ENCODE measurements at regions not wholly inside any gene's neighbourhood (a gene's known extent, or its start where the extent isn't known, plus 50 kb on each side); places are given as distances from the start of the nearest gene placed in this dataset.
"Not testable (repeated sequence)": the region's sequence is repeated elsewhere in the genome, so short reads cannot be mapped to it uniquely, and the experiment has no call there.

DNA sequence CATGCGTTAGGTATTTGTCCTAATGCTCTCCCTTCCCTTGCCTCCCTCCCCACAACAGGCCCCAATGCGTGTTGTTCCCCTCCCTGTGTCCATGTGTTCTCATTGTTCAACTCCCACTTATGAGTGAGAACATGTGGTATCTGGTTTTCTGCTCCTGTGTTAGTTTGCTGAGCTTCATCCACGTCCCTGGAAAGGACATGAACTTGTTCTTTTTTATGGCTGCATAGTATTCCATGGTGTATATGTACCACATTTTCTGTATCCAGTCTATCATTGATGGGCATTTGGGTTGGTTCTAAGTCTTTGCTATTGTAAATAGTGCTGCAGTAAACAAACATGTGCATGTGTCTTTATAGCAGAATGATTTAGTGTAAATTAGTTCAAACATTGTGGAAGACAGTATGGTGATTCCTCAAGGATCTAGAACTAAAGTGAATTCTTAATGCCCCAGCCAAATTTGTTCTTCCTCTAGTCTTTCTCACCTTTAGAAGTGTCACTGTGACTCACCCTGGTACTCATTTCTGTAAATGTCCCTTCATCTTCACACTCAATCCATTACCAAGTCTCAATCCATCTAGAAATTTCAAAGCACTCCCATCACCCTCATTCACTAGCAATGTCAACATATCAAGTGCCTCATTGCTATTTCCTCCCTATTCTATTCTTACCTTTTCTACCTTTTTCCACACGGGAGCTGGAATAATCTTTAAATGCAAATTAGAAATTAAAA is 123.9 kb downstream of the MREG start:
- not testable (repeated sequence) for DNase-seq (ENCODE audit: low read depth)

DNA sequence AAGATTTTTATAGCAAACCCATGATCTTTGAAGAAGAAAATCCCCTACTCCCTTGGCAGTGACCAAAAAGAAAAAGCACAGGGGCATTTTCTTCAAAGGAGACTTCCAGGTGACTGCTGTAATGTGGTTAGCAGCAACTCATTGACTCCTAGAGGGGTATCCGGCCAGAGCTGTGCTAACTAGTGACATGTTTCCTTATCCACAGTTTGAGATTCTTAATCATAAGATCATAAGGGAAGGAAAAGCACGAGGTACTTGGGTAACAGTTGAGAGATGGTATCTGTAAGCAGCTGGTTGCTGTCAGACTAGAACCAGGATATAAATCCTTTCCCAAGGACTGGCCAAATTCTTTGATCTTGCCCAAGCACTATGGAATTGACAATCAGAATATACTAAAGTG is 124.7 kb downstream of the MREG start:
- no peak for DNase-seq (ENCODE audit: low read depth)

DNA sequence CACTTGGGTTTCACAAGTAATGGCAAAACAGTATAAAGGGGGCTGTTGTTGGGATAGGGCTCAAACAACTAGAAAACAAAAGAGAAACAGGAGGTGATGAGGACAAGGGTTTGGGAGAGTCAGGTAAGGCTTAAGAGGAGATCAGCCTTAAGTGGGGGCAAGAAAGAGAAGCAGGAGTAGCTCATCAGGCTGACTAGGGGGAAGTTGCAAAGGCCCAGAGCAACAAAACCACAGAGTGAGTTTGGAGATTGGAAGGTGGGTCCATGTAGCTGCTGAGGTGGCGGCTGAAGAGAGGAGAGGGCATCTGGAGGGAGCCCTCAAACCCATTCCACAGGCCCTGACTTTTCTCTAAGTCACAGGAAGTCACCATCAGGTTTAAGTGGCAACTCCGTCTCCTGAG is 126.0 kb downstream of the MREG start:
- DNase-seq (ENCODE audit: low read depth), result no peak

DNA sequence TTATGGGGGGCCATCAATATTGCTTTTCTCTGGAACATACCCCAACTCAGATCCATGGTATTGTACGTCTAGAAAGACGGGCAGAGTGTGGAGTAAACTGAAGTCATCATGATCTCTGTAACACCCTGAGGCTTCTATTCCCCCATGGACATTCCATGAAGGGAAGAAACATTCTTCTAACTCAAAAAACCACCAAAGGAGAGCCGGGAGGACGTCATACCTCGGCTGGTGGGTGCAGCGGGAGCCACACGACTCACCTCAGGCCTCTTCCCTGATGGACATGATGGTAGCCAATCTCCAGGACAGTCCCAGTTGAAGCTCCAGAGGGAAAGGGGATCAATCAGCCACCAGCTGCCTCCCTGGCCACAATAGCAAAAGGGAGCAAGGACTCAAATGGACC is 127.3 kb downstream of the MREG start:
- no peak for DNase-seq (ENCODE audit: low read depth)

DNA sequence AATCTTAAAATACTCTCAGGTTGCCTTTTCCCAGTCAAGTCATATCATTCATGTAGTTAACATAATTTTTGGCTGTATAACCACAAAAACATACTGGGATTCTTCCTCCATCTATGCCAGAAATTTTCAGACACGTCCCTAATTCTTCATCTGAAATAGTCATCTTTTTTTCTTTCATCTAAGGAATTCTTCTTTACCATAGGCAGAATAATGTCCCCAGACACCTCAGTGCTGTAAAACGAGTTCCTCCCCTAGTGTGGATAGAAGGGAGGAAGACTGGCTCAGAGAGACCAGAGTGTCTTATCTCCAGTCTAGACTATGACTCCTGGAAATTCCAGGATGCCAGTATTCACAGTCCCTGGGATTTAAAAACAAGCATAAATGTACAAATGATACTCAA is 127.8 kb downstream of the MREG start:
- no peak for DNase-seq (ENCODE audit: low read depth)

DNA sequence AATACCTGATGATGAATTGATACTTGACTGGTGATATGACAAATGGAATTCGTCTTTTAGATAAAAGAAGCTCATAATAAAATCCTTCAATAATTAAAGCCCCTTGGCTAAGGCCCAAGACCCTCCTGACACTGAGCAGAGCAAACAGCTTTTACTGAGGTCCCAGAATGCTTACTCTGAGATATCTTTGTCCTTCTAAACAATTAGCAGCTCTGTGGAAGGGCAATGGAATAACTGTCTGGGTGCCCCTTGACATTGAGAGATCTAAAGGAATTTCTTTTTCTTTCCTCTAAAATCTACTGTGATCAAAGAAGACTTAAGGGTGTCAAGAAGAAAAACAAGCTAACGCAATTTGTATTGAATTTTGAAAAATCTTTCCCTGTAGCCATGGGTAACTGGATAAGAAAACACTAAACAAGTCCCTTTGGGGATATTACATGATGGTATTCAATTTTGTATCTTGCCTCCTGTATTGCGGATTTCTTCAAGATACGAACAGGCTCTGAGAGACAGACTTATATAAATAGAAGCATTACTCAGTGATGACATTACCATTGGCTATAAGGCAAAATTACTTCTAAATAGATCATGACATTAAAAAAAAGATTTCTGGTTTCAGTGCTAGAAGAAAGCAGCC is 128.8 kb downstream of the MREG start:
- no peak for DNase-seq (ENCODE audit: low read depth)

DNA sequence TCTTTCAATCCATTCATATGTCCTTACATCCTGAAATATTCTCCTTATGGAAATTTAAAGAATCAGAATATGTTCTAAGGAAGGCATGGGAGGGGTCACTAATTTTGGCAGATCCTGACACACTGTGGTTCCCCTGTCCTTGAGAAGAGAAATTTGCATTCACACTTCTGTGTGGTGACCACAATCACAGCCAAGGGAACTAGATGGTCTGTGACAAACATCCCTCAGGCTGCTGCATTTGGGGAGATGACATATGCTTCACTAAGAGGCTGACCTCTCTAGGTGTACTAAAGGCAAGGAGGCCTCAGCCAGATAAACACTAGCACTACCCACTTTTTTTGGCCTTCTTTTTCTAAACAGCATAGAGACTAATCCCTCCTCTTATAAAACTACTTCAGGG is 129.6 kb downstream of the MREG start:
- DNase-seq (ENCODE audit: low read depth), result no peak

DNA sequence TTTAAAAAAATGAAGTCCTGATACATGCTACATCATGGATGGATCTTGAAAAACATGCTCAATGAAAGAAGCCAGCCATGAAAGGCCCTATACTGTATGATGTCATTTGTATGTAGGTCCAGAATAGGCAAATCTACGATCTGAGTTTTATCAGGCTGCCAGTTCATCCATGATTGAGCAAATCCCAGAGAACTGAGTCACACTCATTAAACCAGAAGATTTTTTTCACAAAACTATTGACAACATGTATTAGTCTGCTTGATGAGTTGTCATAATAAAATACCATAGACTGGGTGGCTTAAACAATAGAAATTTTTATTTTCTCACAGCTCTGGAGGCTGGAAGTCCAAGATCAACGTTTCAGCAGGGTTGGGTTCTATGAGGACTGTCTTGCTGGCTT is 130.7 kb downstream of the MREG start:
- DNase-seq (ENCODE audit: low read depth), result no peak

DNA sequence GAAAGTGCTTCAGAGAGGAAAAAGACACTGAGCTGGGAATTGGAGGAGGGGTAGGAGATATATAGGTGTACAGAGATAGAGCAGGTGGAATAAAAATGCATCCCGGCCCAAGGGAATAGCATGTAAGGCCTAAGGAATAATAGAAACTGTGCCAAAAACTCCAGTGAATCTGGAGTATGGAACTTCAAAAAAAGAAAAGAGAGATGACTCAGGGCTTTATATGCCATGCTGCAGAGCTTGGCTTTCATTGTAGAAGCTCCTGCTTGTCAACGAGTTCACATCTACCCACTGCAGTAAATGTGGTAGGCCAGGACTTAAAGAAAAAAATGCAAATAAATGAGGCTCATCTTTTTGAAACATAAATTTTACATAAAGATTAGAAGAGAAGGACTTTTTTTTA is 131.8 kb downstream of the MREG start:
- no peak for DNase-seq (ENCODE audit: low read depth)

DNA sequence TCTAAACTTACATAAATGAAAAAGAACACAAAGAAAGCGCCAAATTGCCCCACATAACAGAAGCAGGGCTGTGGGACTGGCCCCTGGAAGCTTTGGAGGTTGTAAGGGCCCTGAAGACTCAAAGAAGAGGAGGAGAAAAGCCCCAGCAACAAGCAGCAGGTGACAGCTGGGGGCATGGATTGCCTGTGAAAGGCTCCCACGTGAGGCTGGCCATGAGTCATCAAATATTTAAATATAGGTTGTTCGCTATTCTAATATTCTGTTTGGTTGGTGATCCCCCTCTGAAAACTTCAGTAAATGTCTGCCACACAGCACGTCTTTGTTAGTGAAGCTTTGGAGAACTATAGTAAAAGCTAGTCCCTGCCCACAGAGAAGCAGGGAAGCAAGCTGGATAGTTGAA is 132.4 kb downstream of the MREG start:
- DNase-seq (ENCODE audit: low read depth), result no peak

DNA sequence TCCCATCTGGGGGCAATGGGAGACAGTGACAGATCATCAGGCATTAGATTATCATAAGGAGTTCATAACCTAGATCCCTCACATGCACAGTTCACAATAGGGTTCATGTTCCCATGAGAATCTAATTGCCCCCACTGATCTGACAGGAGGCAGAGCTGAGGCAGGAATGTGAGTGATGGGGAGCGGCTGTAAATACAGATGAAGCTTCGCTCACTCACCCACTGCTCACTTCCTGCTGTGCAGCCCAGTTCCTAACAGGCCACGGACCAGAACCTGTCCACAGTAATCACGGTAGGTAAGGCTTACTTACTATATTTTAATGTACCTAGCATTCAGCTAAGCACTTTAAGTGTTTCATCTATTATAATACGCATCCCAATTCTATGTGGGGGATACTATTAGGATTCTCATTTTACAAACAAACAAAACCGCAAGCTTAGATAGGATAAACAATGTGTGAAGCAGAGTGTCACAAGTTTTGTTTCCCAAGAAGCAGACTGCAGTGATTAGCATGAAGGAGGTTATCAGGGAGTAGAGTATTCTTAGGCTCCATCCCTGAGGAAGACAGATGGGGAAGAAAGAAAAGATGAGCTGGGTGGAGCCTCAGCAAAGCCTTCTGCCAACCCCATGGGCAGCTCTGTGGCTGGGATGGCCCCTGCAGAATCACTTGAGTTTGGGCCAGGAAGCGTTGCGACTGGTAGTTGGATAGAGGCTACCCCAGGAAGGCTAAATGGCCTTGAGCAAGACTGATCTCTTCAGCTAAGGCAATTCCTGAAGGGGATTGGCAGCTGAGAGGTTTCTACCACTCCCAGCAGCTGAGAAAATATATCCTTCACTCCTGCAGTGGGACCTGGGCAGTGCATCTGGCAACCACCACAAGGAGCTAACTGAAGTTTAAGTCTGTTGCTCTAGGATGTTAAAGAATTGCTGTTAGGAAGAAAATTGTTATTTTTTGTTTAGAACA is 133.1 kb downstream of the MREG start:
- DNase-seq (ENCODE audit: low read depth), result no peak

DNA sequence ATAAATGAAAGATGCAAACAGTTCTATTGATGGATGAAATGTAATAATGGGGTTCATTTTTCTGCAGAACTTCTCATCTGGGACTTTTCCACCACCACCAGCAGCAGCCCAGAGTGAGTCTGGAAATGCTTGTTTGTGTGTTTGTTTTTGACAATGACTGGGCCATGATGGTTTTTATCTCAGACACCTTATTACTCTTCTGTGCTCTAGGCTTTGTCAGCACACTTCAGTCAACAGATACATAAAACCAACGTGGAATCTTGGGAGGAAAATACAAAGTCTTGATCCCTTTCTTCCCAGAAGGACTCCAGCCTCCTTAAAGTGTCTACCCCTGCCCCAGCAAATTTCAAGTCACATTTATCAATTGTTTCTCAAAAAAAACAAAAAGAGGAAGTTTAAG is 134.0 kb downstream of the MREG start:
- DNase-seq (ENCODE audit: low read depth), result no peak

DNA sequence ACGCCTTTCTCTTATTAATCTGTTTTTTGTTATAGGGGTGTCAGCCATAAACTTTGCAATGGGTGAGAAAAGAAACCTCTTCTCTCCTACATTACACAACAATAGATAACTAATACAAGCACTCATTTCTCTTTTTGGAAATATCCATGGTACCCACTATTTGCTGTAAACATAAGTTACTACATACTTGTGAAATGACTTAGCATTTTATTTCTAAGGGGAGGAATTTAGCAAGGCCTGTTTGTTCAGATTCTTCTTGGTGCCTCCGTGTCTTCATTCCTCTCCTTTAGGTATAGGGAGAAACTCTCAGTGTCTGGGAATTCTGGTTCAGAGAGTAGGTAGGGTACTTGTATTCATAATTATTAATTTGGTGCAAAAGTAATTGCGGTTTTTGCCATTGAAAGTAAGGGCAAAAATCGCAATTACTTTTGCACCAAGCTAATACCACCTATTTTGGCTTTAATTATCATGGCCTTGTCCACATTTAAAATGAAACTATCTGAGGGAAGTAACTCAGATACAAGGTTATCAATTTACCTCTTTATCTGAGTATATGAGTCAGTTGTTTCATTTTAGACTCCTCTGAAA is 134.8 kb downstream of the MREG start:
- no peak for DNase-seq (ENCODE audit: low read depth)

DNA sequence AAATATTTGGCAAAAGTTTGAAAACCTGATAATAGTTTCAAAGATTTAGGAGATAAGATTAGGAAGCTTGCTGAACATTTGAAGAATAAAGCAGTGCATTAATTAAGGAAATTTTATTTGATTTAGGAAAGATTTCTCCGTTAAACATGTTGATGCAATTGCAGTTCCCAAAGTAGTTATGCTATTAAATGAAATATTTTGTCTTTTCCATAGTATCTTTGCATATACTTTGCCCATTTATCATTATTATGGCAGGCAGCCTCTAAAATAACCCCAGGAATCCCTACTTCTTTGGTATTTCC is 136.5 kb downstream of the MREG start:
- no peak for DNase-seq (ENCODE audit: low read depth)

DNA sequence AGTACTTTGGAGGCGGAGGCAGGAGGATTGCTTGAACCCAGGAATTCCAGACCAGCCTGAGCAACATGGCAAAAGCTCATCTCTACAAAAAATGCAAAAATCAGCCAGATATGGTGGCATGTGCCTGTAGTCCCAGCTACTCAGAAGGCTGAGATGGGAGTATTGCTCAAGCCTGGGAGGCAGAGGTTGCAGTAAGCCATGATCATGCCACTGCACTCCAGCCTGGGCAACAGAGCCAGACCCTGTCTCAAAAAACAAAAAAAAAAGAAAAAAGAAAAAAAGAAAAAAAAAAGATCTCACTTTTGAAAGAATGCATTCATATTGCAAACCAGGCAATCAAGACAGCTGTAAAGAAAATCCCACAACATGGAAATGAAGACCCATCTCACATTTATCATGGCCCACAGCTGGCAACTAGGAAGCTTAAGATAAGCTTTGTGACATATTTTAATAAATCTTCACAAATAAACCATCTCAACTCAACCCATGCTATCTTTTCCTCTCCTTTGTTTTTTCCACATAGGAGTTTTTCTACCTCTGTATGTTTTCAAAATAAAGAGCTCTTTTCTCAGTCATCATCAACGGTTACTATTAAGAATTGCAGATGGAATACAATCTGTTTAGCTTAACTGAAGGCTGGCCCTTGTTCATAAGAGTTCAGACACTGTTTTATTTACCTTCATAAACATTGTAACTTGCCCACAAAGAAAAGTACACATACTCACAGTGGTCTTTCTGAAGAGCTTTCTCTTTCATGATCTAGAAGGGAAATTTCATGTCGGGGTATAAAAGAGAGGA is 137.0 kb downstream of the MREG start:
- no peak for DNase-seq (ENCODE audit: low read depth)

DNA sequence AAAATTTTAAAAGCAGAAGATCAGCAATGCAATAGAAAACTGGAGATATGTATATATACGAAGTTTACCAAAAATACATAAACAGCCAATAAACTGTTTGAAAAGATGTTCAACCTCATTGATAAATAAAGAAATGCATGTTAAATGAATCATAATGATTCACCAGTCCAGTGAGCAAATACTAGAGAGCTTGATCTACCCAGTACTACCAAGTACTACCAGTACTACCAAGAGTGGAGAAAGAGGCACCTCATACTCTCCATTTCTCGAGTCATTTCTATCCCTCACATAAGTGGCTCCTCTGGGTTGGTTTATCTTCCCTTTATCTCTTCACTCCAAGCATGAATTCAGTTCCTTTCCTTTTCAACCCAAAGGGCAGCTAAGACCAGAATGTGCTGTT is 138.9 kb downstream of the MREG start:
- DNase-seq (ENCODE audit: low read depth), result no peak

DNA sequence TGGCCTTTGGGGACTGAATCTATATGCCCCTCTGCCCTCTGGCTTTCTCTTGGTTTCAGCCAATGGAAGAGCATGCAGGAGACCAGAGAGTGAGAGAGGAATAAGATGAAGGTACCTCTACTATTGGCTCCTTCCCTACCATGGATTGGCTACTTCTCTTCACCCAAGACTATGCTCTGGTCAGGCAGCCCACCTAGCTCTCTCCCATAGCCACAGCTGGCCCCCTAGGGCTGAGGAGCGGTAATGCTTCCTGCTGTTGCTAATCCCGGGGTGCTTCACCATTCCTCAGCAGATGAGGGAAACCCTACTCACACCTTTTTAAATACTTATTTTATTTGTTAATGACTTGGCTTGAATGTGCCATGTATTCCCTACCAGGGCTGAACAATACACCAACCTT is 142.4 kb downstream of the MREG start:
- DNase-seq (ENCODE audit: low read depth), result no peak

DNA sequence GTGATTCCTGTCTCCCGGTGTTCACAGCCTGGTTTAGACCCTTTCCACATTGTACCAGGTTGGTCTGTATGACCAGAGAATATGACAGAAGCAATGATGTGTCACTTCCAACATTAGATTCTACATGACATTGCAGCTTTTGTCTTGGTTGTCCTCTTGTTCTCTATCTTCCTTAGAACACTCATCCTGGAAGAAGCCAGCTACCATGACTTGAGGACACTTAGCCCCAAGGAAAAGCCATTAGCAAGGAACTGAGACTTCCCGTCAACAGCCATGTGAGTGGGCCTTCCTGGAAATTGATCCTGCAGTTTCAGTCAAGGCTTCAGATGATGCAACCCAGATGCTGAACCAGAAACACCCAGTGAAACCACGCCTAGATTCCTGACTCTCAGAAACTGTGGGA is 143.3 kb downstream of the MREG start:
- DNase-seq (ENCODE audit: low read depth), result no peak

DNA sequence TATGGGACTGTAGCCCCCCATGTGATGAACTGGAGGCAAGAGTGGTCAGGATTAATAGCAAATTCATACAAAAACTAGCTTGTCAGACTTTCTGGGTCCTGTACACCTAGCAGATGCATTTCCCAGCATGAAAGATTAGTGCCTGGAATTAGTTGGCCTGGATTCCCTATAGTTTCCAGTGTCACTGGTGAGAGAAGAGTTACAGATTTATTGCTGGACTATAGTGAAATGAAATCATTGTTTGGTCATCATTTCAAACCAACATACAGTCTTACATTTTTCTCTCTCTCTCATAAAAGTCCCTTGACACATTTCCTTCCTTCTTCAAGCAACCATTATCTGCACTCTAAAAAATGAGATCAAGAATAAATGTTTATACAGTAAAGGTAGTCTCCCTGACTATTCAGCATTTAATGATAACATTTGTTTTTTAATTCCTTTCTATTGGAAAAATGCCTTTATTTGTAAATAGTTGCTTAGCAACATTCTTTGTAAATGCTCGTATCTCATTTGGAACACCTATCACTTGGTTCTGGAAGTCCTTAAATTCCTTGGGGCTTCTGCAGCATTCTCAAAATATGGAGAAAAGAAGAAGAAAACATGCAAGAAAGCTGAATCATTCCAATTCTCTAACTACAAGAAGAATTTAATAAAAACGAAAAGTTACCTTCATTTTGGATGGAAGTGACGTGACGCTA is 144.4 kb downstream of the MREG start:
- no peak for DNase-seq (ENCODE audit: low read depth)

DNA sequence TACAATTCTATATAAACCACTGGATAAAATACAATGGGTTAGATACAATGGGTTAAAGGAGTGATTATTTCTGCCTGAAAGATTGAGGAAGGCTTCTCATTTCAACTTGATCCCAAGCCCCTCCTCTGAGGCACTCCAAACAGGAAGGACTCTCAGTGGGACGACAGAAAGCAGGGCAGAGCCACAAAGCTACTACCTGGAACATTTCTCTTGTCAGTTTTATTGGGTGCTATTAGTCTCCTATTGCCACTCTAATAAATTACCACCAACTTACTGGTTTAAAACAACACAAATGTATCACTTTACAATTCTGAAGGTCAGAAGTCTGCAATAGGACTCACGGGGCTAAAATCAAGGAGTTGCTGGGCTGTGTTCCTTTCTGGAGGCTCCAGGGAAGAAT is 146.7 kb downstream of the MREG start:
- DNase-seq (ENCODE audit: low read depth), result no peak

DNA sequence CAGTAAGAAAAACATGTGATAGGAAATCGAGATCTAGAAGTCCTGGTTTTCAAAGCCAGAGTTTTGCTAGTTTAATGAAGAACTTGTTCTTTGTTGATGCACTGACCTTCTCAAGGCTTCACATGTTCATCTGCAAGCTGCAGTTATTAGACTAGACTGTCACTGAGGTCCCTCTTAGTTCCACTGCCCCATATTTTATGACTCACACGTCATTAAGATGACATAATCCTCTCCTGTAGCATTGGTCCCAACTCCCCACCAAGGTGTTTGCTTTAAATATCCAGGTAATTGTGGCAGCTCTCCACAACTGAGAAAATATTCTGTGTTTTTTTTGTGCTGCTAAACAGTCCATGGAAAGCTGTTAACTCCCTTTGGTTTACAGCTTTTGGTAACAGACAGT is 149.7 kb downstream of the MREG start:
- no peak for DNase-seq (ENCODE audit: low read depth)
